Mammary epithelial cell (primary cell): ENCODE measurements at regions not wholly inside any gene's neighbourhood (a gene's known extent, or its start where the extent isn't known, plus 50 kb on each side); places are given as distances from the start of the nearest gene placed in this dataset.

Experiments
- EZH2 ChIP-seq: IDR thresholded peaks from 2 replicates; pipeline ENCODE4 v1.6.1; 2012; ENCODE audit warnings: low read length, inconsistent platforms, borderline replicate concordance
- TF ChIP-seq, protein P1 (sequence below), 2 donors: IDR thresholded peaks in 1 of 2; conservative IDR thresholded peaks in 1 of 2; 2 replicates each; pipeline ENCODE4 v1.5.1; 2011 to 2012; ENCODE audit warnings: inconsistent platforms in 2 of 2, low read length in 2 of 2, mild to moderate bottlenecking in 2 of 2, control low read depth in 1 of 2, low read depth in 1 of 2; ENCODE audit not compliant: insufficient read depth in 1 of 2; ENCODE audit errors: extremely low read depth in 1 of 2

DNA sequence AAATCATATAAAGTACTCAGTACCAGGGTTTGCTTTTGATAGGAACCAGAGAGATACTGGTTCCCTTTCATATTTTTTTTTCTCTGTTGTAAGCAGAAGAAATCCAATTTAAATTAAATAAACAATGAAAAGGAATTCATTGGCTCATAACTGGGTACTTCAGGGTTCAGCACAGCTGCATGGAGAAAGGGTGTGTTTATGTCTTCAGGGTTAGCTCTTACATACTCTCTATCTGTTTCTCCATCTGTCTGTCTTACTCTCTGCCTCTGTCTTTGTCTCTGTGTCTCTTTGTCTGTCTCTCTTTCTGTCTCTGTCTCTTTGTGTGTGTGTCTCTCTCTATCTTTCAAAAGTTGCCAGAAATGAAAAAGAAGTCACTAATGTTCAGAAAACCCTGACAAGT is 345.9 kb downstream of the MSX2 start:
- TF ChIP-seq, protein P1, sequence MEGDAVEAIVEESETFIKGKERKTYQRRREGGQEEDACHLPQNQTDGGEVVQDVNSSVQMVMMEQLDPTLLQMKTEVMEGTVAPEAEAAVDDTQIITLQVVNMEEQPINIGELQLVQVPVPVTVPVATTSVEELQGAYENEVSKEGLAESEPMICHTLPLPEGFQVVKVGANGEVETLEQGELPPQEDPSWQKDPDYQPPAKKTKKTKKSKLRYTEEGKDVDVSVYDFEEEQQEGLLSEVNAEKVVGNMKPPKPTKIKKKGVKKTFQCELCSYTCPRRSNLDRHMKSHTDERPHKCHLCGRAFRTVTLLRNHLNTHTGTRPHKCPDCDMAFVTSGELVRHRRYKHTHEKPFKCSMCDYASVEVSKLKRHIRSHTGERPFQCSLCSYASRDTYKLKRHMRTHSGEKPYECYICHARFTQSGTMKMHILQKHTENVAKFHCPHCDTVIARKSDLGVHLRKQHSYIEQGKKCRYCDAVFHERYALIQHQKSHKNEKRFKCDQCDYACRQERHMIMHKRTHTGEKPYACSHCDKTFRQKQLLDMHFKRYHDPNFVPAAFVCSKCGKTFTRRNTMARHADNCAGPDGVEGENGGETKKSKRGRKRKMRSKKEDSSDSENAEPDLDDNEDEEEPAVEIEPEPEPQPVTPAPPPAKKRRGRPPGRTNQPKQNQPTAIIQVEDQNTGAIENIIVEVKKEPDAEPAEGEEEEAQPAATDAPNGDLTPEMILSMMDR (conservative IDR thresholded peaks at IDR 0.05 in 1 of 2, IDR thresholded peaks at IDR 0.05 in 1 of 2; ENCODE audit: extremely low read depth in 1 of 2, insufficient read depth in 1 of 2, low read depth in 1 of 2, low read length in 2 of 2) = no peak
- TF ChIP-seq EZH2 = no peak
